ENCODE measurements at regions not wholly inside any gene's neighbourhood (a gene's known extent, or its start where the extent isn't known, plus 50 kb on each side); places are given as distances from the start of the nearest gene placed in this dataset.

DNA sequence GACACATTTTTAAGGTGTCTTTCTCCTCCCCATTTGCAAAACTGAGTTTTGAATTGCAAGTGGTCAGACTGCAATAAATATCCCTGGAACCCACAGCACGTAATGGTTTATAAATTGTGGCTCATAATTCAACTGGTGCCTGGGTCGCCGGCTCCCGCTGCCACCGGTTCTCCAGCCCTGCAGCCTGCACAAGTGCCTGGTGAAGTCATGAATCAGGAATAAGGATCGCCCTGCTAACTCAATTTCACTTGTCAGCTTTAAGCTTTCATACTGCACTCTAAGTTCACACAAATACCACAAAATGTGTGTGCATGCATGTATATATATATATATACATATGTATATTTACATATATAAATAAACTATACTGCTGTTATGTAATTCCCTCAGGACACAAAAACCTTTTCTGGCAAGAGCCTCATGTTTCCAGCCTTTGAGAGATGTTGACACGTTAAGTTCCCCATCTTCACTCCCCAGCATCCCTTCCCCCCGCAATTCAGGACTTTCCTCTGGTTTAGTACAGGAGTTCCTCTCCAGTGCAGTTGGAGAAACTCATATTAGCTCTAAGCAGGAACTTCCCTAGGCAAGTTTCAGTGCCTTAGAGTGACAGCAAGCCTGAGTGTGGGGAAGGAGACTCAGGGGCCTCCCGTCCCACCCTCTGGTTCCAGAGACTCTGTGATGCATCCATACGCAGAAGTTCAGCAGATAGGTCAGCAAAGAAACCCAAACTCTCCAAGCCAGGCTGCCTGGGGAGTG lies 129.2 kb upstream of the UNC5B start:
- TF ChIP-seq TAF1 (IDR thresholded peaks at IDR 0.05; ENCODE audit: borderline replicate concordance, insufficient read depth, low read length) (no peak), POLR2AphosphoS5 (IDR thresholded peaks at IDR 0.05; ENCODE audit: low read depth, low read length) (no peak), REST (IDR thresholded peaks at IDR 0.05; ENCODE audit: insufficient read depth in 1 of 2, low read depth in 2 of 2, low read length in 2 of 2) (no peak), SIN3A (IDR thresholded peaks at IDR 0.05; ENCODE audit: borderline replicate concordance, insufficient read depth, low read length) (no peak), FOXP2 (optimal IDR thresholded peaks at IDR 0.05; ENCODE audit: borderline replicate concordance, extremely low read depth, extremely low read length, insufficient read depth) (no peak)

DNA sequence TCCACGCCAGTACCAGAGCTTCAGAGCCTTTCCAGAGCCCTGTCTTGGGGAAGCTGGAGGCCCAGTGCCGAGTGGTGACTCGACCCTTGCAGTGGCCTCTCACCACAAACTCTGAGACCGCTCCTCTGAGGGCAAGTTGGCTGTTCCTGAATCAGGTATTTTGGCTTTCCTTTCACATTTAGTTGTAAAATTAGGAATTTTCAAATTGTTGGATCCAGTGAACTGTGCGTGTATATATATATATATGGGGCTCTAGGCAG lies 128.7 kb upstream of the UNC5B start:
- no peak for TF ChIP-seq REST (IDR thresholded peaks at IDR 0.05; ENCODE audit: insufficient read depth in 1 of 2, low read depth in 2 of 2, low read length in 2 of 2)
- TF ChIP-seq POLR2AphosphoS5 (IDR thresholded peaks at IDR 0.05; ENCODE audit: low read depth, low read length), result no peak
- no peak for TF ChIP-seq SIN3A (IDR thresholded peaks at IDR 0.05; ENCODE audit: borderline replicate concordance, insufficient read depth, low read length)
- no peak for TF ChIP-seq FOXP2 (optimal IDR thresholded peaks at IDR 0.05; ENCODE audit: borderline replicate concordance, extremely low read depth, extremely low read length, insufficient read depth)
- TF ChIP-seq TAF1 (IDR thresholded peaks at IDR 0.05; ENCODE audit: borderline replicate concordance, insufficient read depth, low read length), result no peak

GRCh38 chr10:71084061-71084817 lies 128.1 kb upstream of the UNC5B start:
- TF ChIP-seq TAF1 (IDR thresholded peaks at IDR 0.05; ENCODE audit: borderline replicate concordance, insufficient read depth, low read length), result no peak
- no peak for TF ChIP-seq SIN3A (IDR thresholded peaks at IDR 0.05; ENCODE audit: borderline replicate concordance, insufficient read depth, low read length)
- no peak for TF ChIP-seq POLR2AphosphoS5 (IDR thresholded peaks at IDR 0.05; ENCODE audit: low read depth, low read length)
- no peak for TF ChIP-seq REST (IDR thresholded peaks at IDR 0.05; ENCODE audit: insufficient read depth in 1 of 2, low read depth in 2 of 2, low read length in 2 of 2)
- no peak for TF ChIP-seq FOXP2 (optimal IDR thresholded peaks at IDR 0.05; ENCODE audit: borderline replicate concordance, extremely low read depth, extremely low read length, insufficient read depth)

- no peak for TF ChIP-seq FOXP2 (optimal IDR thresholded peaks at IDR 0.05; ENCODE audit: borderline replicate concordance, extremely low read depth, extremely low read length, insufficient read depth)
- no peak for TF ChIP-seq REST (IDR thresholded peaks at IDR 0.05; ENCODE audit: insufficient read depth in 1 of 2, low read depth in 2 of 2, low read length in 2 of 2)
These were observed 127.6 kb upstream of the UNC5B start for GRCh38 chr10:71084818-71085126.

All from PFSK-1 (cell line).